ENCODE measurements at regions not wholly inside any gene's neighbourhood (a gene's known extent, or its start where the extent isn't known, plus 50 kb on each side); places are given as distances from the start of the nearest gene placed in this dataset.

- no peak overlapping the region for H2AFZ ChIP-seq (ENCODE audit: low read depth, low read length)
- dilution Hi-C loops (cut with MboI; ENCODE audit: extremely low pct_ligation_motif_present, low sequenced_read_pairs): no loop called here
- no peak overlapping the region for H3K27ac ChIP-seq (ENCODE audit: insufficient read depth, low read depth, low read length)
- H3K4me3 ChIP-seq (replicated peaks in 1 of 3; ENCODE audit: insufficient read depth in 1 of 3, low read depth in 1 of 3, low read length in 3 of 3): no peak overlapping the region
- H3K4me1 ChIP-seq (ENCODE audit: control insufficient read depth, extremely low read depth, insufficient read depth, low read length): peaks cover 3% of the 10 kb centered on the region
- no peaks in the 10 kb centered on the region for H3K9me3 ChIP-seq (replicated peaks; ENCODE audit: control insufficient read depth, insufficient read depth, low read length)
- TF ChIP-seq CTCF (IDR thresholded peaks at IDR 0.05; ENCODE audit: extremely low read depth in 1 of 2, insufficient read depth in 1 of 2, low read depth in 1 of 2, low read length in 2 of 2) (no peak), EZH2 (IDR thresholded peaks at IDR 0.05; ENCODE audit: borderline replicate concordance, low read depth, low read length, severe bottlenecking) (no peak), MAX (IDR thresholded peaks at IDR 0.05; ENCODE audit: insufficient read depth, insufficient read length) (no peak), MYC (IDR thresholded peaks at IDR 0.05; ENCODE audit: low read depth, low read length) (no peak), GATA2 (IDR thresholded peaks at IDR 0.05; ENCODE audit: insufficient read depth, insufficient read length, low read depth, low read length) (no peak), JUN (IDR thresholded peaks at IDR 0.05; ENCODE audit: borderline replicate concordance, insufficient read depth, insufficient read length, low read depth) (no peak), POLR2AphosphoS5 (IDR thresholded peaks at IDR 0.05; ENCODE audit: insufficient read depth, low read depth, low read length) (no peak), POLR2A (IDR thresholded peaks at IDR 0.05; ENCODE audit: low read depth, low read length) (no peak), FOS (IDR thresholded peaks at IDR 0.05; ENCODE audit: borderline replicate concordance, insufficient read depth, low read length) (no peak)
- intact Hi-C loops (cut with micrococcal nuclease): no loop called here
- no TSS peak for BruUV-seq (replicated peaks)
- no peaks in the 10 kb centered on the region for H4K20me1 ChIP-seq (replicated peaks; ENCODE audit: control insufficient read depth, extremely low read depth, insufficient read depth, low read length)
- FAIRE-seq (no peak), DNase-seq (ENCODE audit: low read depth, low spot score) (no peak)
- H3K9me1 ChIP-seq (replicated peaks; ENCODE audit: control insufficient read depth, extremely low read depth, insufficient read depth, low read length): no peaks in the 10 kb centered on the region
- POLR2A ChIA-PET: no interaction called here
- peaks cover 0 to 2% of the 10 kb centered on the region in 2 experiments for H3K27me3 ChIP-seq (ENCODE audit: control insufficient read depth in 2 of 2, insufficient read depth in 2 of 2, low read length in 2 of 2)
- CTCF ChIA-PET: interaction anchor here (0.8 to 1.8 kb wide), 3 partner anchors 20 to 376 kb away, joined by 3 to 4 read pairs (median 4); no protein-coding TSS in a partner anchor
- no peak overlapping the region for H3K9ac ChIP-seq (replicated peaks; ENCODE audit: extremely low read depth, insufficient read depth, low read length)
- no peak overlapping the region for H3K4me2 ChIP-seq (ENCODE audit: insufficient read depth, low read length)
- H3K79me2 ChIP-seq (ENCODE audit: control insufficient read depth, insufficient read depth, low read length): no peaks in the 10 kb centered on the region
- H3K36me3 ChIP-seq (ENCODE audit: control insufficient read depth in 2 of 2, extremely low read depth in 1 of 2, insufficient read depth in 2 of 2, low read length in 2 of 2): no peaks in the 10 kb centered on the region
These were observed 156.2 kb downstream of the EVX1 start for GRCh38 chr7:27398851-27399250.
